NCI-H2081 (cell line): ENCODE measurements at regions not wholly inside any gene's neighbourhood (a gene's known extent, or its start where the extent isn't known, plus 50 kb on each side); places are given as distances from the start of the nearest gene placed in this dataset.
"Not testable (repeated sequence)": the region's sequence is repeated elsewhere in the genome, so short reads cannot be mapped to it uniquely, and the experiment has no call there.

Experiments used
- DNase-seq, 2 experiments: peaks; one replicate each; lab custom pipeline; 2025; lab: John Stamatoyannopoulos, UW

DNA sequence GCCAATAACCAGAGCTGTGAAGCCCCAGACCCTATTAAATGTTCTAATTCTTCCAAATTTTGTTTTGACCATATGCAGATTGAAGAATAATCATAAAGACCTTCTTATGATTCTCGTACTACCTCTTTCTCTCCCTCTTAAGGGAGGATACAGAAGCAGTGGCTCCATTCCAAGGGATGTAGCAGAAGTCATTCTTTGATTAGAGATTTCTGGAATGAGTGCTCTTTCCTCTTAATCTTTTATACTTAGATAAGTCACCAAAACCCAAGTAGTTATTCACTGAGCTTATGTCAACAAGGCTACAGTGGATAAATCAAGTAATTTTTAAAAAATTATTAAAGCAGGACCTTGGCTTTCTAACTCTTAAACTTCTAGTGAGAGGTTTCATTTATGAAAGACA, 266.0 kb upstream of the STXBP5 start:
- no peak for DNase-seq

DNA sequence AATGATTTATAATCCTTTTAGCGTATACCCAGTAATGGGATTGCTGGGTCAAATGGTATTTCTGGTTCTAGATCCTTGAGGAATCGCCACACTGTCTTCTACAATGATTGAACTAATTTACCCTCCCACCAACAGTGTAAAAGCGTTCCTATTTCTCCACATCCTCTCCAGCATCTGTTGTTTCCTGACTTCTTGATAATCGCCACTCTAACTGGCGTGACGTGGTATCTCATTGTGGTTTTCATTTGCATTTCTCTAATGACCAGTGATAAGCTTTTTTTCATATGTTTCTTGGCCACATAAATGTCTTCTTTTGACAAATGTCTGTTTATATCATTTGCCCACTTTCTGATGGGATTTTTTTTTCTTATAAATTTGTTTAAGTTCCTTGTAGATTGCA, 264.8 kb upstream of the STXBP5 start:
- DNase-seq: not testable (repeated sequence)

DNA sequence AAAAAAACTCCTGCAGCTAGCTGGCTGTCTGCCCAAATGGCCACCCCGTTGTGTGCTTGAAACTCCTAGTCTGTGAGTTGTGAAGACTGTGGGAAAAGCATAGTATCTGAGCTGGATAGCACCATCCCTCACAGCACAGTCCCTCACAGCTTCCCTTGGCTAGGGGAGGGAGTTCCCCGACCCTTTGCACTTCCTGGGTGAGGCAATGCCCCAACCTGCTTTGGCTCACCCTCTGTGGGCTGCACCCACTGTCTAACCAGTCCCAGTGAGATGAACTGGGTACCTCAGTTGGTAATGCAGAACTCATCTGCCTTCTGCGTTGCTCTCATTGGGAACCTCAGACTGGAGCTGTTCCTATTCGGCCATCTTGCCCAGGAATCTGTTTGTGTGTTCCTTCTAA, 260.6 kb upstream of the STXBP5 start:
- no peak for DNase-seq

GRCh38 chr6:146944077-146944476, 260.1 kb upstream of the STXBP5 start:
- DNase-seq: no peak

GRCh38 chr6:146944809-146945208, 259.4 kb upstream of the STXBP5 start:
- DNase-seq: no peak

DNA sequence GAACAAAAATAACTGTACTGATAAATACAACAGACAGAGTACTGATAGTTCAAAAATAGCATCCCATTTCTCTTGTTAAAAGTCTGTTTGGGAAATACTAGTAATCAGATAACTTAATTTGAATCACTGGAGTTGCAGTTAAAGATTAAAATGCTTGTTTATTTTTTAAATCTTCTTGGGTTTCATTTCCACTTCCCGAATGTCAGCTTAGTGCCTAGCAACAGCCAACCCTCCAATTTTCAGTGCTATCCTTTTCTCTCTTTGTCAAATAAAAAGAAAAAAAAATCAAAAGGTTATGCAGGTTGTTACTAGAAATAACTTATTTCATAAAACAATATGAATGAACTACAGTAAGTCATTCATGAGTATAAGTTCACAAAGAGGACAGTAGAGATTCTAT, 257.7 kb upstream of the STXBP5 start:
- DNase-seq: no peak

DNA sequence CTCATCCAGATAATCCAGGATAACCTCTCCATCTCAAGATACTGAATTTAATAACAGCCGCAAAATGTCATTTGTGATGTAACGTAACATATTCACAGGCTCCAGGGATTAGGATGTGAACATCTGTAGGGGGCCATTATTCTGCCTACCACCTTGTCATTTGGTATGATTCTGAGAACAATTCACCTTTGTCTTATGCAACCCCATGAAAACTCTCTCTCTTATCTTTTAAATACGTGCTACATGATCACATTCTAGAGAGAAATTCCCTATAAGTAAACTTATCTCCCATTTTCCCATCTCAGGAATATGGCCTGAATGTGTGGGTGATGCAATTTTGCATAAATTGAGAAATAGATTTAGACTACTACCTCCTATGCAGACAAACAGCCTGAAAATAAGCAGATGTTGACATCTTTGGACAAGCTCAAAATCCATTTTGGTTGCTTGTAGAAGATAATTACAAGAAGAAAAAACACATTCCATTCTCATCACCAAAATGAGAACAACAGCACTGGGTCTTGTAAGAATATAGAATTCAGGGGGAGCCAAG, 255.4 kb upstream of the STXBP5 start:
- DNase-seq: no peak

DNA sequence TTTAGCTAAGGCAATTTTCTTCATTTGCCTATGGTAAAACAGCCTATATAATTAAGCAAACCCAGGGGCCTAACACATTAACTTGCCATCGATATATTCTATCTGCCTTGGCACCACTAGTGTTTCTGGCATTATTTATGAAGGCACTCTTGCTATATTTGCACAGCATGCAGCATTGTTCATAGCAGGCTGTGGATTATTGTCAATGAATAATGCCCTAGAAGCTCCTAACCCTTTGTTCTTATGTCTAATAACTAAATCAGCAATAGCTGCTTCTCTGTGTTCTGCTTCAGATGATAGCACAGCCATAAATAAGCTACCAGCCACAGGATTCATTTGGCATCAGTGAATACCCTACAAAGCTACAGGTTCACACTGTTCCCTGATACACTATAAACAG, 254.8 kb upstream of the STXBP5 start:
- peak; percentile 0 to 35 for DNase-seq

GRCh38 chr6:146950351-146950835, 253.8 kb upstream of the STXBP5 start:
- DNase-seq: no peak

- DNase-seq: no peak
Observed at GRCh38 chr6:146955570-146955969, 248.6 kb upstream of the STXBP5 start.

GRCh38 chr6:146957181-146958093, 246.8 kb upstream of the STXBP5 start:
- no peak for DNase-seq

GRCh38 chr6:146961831-146962230, 242.4 kb upstream of the STXBP5 start:
- no peak for DNase-seq

- DNase-seq: no peak
Observed at GRCh38 chr6:146962329-146962728, 241.9 kb upstream of the STXBP5 start.

DNA sequence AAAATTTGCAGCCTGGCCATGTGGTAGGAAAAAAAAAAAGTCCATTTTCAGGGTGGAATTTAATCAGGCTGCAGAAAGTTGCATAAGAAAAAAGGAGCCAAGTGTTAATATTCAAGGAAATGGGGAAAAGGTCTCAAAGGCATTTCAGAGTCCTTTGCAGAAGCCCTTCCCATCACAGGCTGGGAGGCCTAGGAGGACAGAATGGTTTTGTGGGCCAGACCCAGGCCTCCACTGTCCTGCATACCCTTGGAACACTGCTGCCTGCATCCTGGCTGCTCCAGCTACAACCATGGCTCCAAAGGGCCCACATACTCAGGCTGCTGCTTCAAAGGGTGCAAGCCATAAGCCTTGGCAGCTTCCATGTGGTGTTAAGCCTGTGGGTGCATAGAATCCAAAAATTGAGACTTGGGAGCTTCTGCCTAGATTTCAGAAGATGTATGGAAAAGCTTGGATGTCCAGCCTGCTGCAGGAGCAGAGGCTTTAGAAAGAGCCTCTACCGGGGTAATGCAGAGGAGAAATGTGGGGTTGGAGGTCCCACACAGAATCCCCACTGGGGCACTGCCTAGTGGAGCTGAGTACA, 239.0 kb upstream of the STXBP5 start:
- DNase-seq: no peak

DNA sequence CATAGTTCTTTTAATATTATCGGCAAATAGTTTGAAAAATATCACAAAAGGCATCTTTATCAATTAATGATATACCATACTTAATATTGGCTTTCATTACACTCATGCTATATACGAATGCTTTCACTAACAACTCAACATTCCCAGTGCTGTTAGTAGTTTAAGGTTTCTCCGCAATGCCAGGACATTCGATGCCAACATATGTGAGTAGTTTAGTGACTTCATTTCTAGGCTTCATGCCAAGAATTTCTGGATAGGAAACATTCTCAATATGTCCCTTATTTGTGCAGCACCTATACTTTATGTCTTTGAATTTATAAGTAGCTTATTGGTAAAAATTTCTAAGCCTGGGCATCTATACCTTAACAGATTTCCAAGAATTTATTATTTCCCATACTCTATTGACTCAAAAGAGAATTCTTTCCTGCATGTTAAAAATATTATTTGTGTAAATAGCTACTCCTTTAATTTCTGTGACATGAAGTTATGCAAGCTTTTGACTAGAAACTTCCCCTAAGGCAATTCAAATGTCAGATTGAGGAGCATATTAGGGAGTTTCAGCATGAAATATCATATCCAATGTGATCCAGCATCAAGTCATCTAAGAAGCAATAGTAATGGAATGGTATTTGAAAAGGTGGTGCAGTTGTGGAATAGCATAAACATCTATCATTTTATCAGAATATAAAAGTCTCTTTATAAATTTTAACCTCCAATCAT, 236.0 kb upstream of the STXBP5 start:
- no peak for DNase-seq

DNA sequence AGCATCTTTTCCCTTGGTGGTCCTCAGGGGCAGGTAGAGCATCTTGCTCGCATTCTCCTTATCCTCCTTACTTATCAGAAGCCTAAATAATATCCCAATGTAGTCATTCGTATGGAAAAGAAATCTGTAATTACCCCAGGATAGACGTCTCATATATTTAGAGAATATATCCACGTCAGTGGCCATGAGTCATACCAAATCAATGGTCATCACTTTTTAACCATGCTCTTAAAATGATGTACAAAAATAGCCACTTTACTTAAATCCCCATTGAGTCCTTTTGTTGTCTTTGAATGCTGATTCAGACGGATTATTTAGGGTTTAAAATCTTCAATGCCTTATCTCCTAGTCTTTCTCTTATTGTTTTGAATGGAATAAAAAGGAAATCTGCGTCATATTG, 231.7 kb upstream of the STXBP5 start:
- no peak for DNase-seq

DNA sequence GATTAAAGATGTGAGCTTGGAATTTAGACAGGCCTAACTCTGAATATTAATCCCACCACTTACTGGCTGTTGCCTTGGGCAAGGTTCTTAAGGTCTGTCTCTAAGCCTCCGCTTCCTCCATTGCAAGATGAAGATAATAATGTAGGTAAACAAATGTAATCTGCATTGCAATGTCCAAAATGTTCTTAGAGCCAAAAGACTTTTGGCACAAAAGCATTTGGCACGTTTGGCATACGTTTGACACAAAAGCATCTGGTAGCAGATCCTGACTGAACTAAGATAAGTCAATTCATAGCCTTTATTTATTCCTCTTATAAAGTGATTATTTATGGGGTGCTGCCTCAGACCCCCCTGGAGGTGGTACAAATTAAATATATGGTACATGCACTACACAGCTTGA, 229.9 kb upstream of the STXBP5 start:
- DNase-seq: no peak

DNA sequence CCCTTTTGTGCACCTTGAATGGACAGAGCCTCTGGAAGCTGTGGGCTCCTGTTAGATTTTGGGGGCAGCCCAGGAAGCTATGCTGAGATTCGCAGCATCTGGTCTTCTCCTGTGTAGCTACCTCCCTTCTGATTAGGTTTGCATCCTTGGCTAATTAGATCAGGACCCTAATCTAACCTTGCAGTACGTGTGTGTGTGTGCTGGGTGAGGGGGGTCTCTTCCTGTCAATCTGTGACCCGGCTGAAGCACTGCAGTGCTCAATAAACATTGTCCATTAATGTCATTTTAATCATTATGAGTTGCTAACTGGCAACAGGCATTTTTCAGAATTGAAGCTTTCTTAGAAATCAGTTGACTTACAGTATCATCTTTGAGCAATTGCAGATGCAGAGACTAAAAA, 229.1 kb upstream of the STXBP5 start:
- DNase-seq: no peak

DNA sequence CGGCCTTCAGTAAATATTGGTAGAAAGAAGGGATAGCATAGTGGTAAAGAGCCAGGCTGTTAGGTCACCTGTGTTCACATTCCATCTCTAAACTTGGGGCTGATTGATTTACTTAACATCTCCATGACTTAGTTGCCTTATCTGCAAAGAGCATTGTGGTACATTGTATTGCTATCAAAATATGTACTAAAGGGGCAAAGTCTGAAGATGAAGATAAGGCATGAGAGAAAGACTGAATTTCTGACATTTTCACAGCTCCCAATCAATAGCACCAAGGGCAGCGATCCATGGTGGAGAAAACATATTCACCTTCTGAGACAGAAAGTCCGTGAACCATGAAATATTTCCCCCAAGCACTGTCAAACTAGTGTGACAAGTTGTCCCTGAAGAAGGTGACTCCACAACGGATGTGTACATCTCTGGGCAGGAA, 223.3 kb upstream of the STXBP5 start:
- DNase-seq: no peak

DNA sequence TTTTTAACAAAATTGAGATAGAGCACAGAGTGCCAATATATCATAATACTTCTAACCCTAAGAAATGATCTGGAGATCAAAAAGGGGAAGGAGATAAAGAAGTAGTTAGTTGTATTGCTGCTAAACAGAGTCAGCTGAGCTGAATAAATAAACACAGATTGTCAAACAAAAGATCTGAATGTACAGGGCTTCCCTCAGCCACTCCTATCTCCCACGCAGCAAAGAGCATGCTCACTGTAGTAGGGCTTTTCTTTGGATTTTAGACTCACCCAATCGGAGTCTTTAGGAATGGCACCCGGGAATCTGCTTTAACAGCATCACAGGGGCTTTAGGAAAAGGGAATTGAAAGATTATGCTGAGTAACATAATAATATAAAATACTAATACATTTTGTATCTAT, 222.2 kb upstream of the STXBP5 start:
- DNase-seq: no peak

DNA sequence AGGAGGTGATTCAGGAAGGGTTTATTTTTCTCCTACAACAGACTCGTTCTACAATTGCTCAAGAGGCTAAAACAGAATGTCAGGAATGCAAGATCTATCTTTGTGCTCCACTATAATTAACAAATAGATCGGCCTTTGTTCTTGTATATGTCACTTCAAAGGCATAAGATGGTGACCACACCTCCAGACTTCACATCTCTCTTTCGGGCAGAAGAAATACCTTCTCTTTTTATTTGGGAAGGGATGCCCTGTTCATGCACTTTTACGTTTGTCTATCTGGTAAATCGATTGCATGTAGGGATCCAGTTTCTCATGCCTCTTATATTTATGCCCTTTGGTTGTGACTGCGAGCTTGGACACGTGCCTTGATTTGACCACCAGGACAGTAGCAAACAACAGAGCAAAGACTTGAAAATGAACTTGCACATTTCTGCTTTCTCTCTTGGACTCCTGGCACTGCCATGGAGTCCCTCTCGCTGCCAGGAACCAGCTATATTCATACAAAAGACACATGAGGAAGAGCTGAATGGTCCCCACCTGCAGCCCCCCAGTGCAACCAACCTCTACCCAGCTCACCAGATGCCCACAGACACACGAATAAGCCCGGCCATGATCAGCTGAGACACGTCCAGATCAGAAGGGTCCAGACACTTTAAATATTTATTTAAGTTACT, 219.8 kb upstream of the STXBP5 start:
- no peak for DNase-seq

- peak; percentile 8 to 47 for DNase-seq
Observed at GRCh38 chr6:146985111-146985510, 219.1 kb upstream of the STXBP5 start.
